GM18511 (cell line): ENCODE measurements at regions not wholly inside any gene's neighbourhood (a gene's known extent, or its start where the extent isn't known, plus 50 kb on each side); places are given as distances from the start of the nearest gene placed in this dataset.

ENCODE experiments used
- ATAC-seq: cut with Tn5 transposase; IDR thresholded peaks from one replicate; pipeline ENCODE4 v1.9.1; 2021; ENCODE audit warnings: mild to moderate bottlenecking, moderate library complexity; ENCODE audit not compliant: unreplicated experiment

DNA sequence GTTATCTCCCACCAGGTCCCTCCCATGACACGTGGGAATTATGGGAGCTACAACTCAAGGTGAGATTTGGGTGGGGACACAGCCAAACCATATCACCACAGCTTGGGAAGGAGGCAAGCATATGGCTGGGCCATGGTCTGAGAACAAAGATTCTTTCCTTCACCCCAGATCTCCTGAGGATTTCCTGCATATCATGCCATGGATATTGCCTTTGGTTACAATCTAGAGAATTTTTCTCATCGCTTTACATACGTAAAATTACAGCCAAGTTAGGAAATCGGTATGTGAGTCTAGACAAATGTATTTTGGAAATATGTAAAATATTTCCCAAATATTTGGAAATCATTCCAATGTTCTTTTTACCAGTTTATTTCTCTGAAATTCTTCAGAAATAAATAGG lies 398.3 kb downstream of the RFC3 start:
- ATAC-seq = no peak

DNA sequence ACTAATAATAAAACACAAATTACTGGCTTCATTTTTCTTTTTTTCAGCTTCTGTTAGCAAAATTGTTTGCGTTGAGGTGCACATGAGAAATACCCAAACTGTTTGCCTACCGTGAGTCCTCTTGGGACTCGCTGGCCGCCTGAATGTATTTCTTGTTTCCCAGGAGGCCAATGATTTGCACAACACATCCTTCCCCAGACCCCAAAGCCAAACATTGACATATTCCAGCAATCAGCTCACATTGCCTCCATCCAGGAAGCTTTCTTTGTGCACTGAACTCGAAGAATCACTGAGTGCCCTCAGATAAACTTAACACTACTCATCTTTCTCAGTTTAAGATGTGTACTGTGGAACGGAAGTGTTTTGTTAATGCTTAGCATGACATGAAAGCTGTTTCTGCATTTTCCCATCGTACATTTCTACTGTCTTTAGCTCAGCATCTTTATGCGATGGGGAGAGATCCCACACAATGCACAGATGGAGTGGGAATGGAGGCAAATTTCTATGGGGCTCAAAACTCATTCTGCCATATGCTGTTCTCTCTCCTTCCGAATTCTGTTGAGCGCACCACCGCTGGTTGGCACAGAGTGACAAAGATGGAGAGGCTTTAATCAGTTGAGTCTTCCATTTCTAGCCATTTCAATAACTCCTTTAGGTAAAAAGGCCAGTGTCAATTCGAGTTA lies 399.5 kb downstream of the RFC3 start:
- no peak for ATAC-seq

DNA sequence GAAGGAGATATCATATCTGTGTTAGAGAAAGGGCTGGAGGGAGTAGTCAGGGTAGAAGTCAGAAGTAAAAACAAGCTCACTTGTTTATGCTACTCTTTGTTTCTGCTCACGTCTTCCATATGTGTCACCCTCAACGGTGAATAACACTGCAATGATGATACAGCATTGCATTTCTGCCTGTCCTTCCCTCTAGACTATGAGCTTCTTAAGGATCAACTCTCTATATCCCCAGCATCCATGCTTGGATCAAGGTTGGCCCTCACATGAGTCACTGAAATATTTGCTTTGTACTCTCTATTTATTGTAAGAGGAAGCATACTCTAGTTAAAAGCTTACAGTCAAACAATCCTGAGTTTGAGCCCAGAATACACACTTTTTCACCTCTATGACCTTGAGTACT lies 406.0 kb downstream of the RFC3 start:
- ATAC-seq = no peak

DNA sequence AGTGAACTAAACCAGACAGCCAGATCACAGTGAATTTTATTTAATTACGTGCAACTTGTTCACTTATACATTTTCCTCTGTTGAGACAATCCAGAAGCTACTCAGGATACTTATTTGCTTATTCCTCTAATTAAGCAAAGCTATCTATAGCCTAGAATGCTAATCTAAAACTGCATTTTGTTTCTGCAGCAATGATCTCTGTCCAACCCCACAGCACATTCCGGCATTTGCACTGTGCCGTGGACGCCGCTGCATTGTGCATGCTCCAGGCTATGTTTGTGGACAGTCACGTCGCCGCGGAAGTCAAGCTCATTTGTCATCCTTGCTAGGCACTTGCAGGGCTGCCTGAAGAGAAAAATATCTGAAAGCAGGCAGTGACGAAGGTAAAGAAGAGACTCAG lies 406.9 kb downstream of the RFC3 start:
- ATAC-seq = no peak

DNA sequence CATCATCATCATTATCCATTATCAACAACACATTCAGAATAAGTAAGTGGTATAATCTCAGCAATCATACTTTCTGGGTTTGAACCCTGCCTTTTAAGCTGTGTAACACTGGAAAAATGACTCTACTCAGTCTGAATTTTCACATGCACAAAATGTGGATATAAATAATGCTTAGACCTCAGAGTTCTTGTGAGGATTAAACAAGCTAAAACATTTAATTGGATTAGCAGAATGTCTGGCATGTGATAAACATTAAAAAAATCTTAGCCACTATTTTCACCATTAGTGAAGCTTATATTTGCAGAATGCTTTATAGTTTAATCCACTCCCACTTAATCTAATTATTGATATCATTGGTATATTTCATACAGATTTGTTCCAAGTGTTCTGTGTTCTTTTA lies 412.3 kb downstream of the RFC3 start:
- no peak for ATAC-seq

DNA sequence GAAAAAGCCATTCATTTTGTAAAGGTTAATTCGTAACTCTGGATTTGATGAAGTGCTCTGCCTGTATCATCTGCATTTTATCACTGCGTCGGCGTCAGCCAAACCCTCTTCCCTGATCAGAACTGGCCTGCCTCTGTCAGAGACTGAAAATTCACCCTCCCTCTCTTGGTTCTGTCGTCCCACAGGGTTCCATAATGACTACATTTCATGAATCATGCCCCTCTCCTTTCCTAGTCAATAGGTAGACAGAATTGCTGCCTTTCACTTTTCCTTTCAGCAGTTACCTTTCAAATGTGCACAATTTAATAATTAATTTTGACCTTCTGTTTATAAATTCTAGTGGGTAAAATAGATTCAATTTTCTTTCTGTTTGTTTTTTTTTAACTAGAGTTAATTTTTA lies 423.4 kb downstream of the RFC3 start:
- no peak for ATAC-seq

DNA sequence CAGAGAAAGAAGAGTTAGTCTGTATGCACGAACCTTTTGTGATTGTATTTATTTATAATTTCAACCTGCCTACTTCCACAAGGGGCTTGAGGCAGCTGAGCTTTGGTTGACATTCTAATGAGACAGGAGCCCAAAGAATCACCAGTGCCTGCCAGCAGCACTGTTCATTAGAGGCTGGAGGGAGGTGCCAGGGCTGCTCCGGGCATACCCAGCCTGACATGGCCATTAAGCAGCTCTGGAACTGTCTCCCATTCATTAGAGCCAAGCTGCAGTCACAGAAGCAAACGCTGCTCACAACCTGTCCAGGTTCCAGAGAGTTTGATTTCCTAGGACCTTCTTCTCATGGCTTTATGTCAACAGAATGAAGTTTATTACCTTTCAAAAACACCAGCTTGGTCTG lies 425.5 kb downstream of the RFC3 start:
- ATAC-seq = no peak

DNA sequence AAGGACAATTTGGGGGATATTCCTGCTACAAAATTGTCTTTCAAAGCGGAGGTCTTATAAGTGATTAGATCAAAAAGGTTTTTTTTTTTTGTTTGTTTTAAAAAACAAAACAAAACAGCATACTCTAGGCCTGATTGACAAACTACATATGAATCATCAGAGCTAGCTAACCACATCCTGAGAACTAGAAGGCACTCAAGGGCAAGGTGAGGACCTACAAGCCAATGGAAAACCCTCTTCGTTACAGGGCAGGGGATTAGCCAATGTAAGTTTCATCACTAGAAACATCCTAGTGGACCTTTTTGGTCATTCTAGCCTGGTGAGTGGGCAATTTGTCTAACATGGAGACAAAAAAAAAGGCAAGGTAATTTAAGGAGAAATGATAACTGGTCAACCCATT lies 428.6 kb downstream of the RFC3 start:
- ATAC-seq = no peak

DNA sequence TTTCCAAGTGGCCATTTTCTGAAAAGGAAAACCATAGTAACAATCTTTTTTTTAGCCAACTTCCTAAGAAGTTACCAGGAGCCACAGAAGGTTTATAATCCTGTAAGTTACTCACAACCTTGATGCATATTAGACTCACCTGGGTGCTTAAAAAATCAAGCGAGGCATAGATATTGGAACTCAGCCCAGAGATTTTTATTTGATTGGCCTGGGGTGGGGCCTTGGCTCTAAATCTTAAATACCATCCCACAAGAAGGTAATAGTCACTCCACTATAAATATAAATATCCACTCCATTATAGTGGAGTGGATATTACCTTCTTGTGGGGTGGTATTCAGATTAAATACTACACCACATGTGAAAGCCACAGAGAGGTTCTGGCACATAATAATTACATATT lies 429.6 kb downstream of the RFC3 start:
- no peak for ATAC-seq

DNA sequence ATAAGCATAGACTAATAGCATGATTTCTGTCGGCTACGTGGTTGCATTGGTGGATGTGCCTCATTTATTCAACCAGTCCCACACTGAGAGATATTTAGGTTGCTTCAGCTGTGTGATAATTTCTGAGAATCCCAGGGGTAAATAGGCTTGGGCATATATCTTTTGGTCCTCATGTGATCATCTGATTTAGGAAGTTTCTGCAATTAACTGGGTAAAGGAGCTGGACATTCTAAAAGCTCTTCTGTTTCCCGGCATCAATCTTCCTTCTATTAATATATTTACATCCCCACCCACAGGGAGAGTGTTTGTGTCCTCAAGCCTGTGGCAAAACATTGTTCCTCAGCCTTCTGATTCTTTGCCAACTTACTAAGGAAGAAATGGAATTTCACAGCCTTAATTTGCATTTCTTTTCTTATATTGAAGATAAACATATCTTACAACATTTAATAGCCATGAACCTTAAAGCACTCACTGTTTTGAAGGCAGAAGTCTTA lies 431.6 kb downstream of the RFC3 start:
- ATAC-seq = no peak

DNA sequence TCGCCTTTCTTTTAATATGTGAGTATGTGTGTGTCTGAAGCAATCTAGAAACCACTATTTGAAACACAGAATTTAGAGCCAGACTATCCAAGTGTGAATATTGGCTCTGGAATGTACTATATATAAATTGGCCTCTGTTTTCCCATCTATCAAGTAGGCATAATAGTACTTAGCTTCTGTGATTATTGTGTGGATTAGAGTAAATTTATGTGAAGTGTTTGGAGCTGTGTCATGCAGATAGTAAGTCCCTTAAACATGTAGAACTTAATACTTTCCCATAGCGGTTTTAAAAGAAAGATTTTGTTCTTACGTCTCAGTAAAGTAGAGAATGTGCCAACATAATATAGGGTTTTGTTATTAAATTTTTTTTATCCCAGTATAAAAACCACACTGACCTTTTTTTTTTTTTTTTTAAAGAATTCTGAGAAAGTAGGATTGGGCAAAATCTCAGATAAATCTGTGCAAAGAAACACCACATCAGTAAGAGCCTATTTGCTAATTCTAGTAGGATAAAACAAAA lies 432.3 kb downstream of the RFC3 start:
- no peak for ATAC-seq

DNA sequence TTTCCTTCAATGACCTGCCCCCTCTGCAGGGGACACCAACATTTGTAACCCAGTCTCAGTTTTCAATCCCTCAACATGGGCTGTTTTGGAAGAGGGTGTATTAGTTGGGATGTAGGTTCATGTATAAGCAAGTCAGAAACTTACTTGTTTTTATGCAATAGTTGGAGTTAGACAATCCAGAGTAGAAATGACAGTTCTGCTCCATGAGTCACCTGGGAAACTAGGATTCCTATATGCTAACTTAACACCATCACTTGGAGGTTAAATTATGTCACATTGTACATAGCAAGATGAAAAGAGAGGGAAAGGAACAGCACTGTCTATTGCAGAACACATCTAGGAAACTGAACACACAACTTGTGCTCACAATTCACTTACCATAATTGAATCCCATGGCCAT lies 436.4 kb downstream of the RFC3 start:
- no peak for ATAC-seq

DNA sequence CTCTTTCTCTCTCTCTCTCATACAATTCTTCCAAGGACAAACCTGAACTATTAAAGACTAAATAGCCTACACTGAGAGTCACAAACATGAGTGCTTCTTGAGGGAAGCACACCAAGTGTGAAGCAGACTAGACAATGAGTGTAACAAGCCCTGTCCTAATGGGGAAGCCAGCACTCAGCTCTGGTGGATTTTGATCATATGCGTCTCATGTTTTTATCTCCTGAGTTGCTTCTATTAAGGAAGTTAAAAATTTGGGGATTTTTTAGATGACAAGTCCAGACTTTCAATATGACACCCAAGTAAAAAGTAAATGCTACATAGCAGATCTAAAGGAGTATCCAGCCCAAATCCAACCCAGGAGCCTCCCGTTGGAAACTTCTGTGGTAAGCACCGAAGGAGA lies 437.8 kb downstream of the RFC3 start:
- no peak for ATAC-seq

DNA sequence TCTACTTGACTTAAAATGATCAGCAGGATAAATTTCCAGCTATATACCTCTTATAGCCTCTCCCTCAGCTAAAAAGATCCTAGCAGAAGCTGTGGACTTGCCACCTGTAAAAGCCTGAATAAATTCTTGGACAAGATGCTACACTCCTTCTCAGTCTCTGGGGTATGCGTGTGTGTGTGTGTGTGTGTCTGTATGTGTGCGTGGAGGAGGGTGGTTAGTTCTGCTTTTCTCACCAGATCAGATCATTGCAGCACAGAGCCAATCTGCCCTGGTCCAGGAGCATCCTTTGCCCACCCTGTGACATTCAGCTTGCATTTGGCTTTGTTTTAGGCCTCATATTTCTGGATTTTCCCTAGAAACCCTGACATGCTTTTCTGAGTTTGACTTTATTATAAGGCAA lies 438.3 kb downstream of the RFC3 start:
- ATAC-seq = no peak

DNA sequence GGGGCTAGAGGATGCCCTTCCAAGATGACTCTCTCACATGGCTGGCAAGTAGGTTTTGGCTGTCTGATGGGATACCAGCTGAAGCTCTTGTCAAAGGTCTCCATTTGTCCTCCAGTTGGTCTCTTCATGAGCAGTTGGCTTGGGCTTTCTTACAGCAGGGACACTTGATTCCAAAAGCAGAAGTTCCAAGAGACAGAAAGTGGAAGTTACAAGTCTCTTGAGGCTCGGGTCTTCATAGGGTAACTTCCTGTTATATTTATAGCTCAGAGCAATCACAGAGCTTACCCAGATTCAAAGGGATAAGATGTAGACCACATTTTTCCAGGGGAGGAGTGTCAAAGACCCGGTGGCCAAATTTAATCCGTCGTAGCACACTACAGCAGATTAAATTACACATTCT lies 440.0 kb downstream of the RFC3 start:
- ATAC-seq = no peak

DNA sequence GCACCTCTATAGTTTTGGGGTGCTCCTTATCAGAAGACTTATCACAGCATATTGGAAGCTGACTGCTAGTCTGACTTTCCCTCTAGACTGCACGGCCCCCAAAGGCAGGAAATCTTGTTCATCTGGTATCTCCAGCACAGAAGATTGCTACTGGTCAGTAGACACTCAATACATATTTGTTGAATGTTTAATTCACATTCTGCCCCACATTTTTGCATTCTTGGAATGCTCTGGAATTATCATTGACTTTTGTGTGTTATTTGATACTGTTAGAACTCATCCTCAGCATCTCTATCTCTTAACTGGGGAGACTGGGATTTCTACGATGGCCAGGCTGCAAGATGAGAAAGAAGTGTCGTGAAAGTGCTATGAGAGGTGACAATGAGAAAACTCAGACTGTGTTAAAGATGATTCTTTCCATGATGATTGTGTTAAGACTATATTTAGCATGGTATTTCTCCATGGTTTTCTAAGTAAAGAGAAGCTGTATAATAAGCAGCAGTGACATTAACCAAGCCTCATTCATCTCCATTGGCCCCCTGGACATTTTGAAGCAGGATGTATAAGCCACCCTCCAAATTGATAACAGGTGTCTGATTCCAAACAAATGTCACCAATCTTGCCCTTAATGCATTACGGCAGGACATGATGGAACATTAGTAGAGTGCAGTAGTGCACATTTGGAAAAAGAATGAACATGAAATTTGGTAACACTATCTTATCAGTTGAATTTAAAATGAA lies 440.9 kb downstream of the RFC3 start:
- no peak for ATAC-seq

DNA sequence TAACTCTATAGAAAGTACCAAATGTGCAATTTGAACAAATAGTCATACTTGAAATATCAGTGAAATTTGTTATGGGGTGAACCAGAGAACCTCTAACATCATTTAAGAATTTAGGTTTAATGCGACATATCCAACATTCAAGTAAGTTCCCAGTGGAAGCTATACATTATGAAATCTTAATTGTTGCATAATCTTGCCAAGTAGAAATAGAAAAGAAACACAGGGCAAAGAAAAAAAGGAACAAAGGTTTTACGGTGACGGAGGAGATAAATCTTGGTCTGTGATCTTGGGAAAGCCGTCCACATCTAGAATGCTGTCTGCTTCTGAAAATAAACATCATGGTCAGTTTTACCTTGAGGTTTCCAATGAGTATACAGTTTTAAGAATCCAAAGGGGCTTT lies 445.7 kb downstream of the RFC3 start:
- ATAC-seq = no peak

DNA sequence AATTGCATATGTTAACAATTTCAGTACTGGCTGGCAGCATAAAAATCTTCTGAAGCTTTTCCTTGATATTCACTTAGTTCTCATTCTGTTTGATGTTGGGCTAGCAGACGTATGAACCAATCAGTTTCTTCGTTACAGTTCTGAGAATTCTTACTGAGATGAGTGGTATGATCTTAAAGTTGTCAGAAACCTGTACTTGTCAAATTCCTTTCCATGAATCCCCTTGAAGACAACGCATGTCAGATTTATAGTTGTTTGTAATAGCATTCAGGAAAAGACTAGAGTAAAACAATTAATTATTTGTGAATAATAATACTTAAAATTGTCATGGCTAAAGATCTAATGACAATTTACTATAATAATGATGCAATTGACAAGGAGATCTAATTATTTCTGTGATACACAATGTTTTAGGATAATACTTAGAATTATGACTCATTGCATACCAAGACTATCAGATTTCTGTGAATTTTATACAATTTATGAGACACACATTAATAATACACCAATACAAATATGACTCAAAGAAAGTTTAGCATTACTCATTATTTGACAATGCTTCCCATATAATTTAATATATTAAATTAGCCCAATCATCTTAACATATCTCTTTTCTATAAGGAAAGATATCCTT lies 447.2 kb downstream of the RFC3 start:
- no peak for ATAC-seq

DNA sequence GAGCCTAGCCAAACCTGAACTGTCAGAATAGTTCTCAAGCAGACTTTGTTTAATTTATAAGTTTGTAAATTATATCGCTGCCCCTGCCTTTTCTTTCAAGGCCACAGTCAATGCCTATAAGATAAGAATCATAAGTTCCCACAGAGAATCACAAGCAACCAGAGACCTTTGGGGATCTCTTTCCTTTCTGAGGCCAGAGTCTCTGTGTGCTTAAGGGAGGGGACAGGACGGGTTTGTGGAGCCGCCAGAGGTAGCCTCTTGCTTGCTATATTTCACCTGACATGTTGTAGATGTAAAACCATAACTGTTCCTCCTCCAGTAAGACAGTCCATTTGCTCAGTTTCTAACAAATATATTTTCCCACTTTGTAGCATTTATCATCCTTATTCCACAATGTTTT lies 458.8 kb downstream of the RFC3 start:
- no peak for ATAC-seq

DNA sequence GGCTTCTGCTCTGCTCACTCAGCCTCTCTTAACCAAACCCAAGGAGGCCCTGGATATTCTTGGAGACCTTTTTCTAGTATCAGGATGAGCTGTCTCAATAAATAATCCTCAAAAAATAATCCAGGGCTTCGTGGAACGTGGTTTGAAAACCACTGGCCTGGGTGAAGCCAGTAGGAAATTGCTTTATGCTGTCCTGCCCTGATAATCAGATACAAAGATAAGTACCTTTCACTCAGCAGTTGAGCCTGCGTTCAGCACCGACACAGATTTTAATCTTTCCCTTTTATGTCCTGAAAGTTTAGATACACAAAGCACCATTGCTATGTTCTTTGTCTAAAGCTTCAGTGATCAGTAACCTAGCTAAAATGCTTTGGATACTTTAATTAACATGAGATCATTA lies 460.0 kb downstream of the RFC3 start:
- ATAC-seq = no peak

DNA sequence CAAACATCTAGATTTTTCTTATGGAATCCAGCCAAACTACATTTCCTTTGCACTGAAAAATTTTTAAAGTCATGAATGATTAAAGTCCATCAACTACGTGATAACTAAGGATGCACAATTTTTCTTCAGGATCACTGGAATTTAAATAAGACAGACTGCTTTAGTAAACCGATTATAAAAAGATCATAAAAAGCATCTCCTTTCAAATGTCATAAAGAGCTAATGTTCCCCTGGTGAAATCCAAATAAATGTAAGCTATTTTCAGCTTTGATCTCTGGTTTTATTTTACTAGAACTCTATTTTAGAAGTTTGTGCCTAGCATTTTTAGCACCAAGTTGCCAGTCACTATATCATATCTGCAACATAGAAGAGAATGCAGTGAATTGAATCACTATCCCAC lies 460.8 kb downstream of the RFC3 start:
- ATAC-seq = no peak

DNA sequence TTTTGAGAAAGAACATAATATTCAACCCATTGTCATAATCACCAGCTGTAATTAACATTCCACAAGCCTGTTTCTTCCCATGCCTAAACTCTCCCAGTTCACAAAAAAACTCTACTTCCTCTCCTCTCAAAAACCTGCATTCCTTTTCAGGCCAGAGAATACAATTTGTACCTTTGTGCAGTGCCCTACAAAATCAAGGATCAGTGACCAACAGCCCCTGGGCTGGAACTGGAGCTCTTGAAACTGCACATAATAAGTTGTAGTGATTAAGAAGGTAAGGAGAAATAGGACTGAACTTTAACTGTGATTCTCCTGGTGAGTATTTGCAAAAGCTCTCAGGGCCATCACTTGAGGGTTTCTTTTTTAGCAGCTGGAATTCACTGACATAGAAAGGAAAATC lies 472.7 kb downstream of the RFC3 start:
- ATAC-seq = no peak
